ENCODE measurements at regions not wholly inside any gene's neighbourhood (a gene's known extent, or its start where the extent isn't known, plus 50 kb on each side); places are given as distances from the start of the nearest gene placed in this dataset.

GRCh38 chr11:112877581-112877980 is 83.6 kb upstream of the NCAM1 start:
- no peak overlapping the region for H3K27ac Mint-ChIP-seq
- intact Hi-C loops (cut with micrococcal nuclease), result no loop called here
- H3K27ac ChIP-seq (ENCODE audit: low read depth in 1 of 2, low read length in 2 of 2), result no peak overlapping the region
- no peaks in the 10 kb centered on the region for H3K4me1 Mint-ChIP-seq
- DNase-seq, result no peak
- no peak overlapping the region for H3K4me2 ChIP-seq (replicated peaks; ENCODE audit: extremely low read depth, low read length, poor library complexity, severe bottlenecking)
- no peaks in the 10 kb centered on the region for H3K9me3 ChIP-seq (replicated peaks in 1 of 2; ENCODE audit: control insufficient read depth in 1 of 2, insufficient read depth in 1 of 2, low read length in 2 of 2)
- H2AFZ ChIP-seq (ENCODE audit: insufficient read depth, low read depth, low read length, poor library complexity, severe bottlenecking), result no peak overlapping the region
- H3K36me3 Mint-ChIP-seq, result no peaks in the 10 kb centered on the region
- no peaks in the 10 kb centered on the region for H4K20me1 ChIP-seq (ENCODE audit: insufficient read depth, low read length)
- H3K4me3 Mint-ChIP-seq, result no peak overlapping the region
- H3K27me3 ChIP-seq (ENCODE audit: control insufficient read depth in 2 of 2, insufficient read depth in 2 of 2, low read length in 2 of 2), result no peaks in the 10 kb centered on the region
- 95% methylated on average over 5 of the region's 11 CpGs for WGBS (ENCODE audit: insufficient coverage)
- no peak overlapping the region for H3K4me3 ChIP-seq (replicated peaks in 1 of 3; ENCODE audit: low read depth in 2 of 3, low read length in 3 of 3)
- H3K9me3 Mint-ChIP-seq, result peaks cover 0 to 2% (median 0%) of the 10 kb centered on the region in 7 donors
- H3K9ac ChIP-seq (ENCODE audit: insufficient read depth, low read length, poor library complexity, severe bottlenecking), result no peak overlapping the region
- TF ChIP-seq CTCF (IDR thresholded peaks at IDR 0.05), result no peak
- H3K36me3 ChIP-seq (replicated peaks in 1 of 2; ENCODE audit: control insufficient read depth in 1 of 2, insufficient read depth in 2 of 2, low read length in 2 of 2), result no peaks in the 10 kb centered on the region
- H3K79me2 ChIP-seq (ENCODE audit: insufficient read depth, low read length), result no peaks in the 10 kb centered on the region
- H3K27me3 Mint-ChIP-seq (ENCODE audit: low read depth in 3 of 3), result peaks cover 0 to 3% (median 1%) of the 10 kb centered on the region in 3 donors
- no peaks in the 10 kb centered on the region for H3K4me1 ChIP-seq (ENCODE audit: control insufficient read depth in 1 of 2, insufficient read depth in 2 of 2, low read length in 2 of 2)

GRCh38 chr11:112878033-112878601 is 83.1 kb upstream of the NCAM1 start:
- 94% methylated on average over 3 of the region's 7 CpGs for WGBS (ENCODE audit: insufficient coverage)
- no peak for DNase-seq
- no peak overlapping the region for H3K9ac ChIP-seq (ENCODE audit: insufficient read depth, low read length, poor library complexity, severe bottlenecking)
- H3K4me2 ChIP-seq (replicated peaks; ENCODE audit: extremely low read depth, low read length, poor library complexity, severe bottlenecking), result no peak overlapping the region
- Mint-ChIP-seq H3K36me3 (no peaks in the 10 kb centered on the region), H3K9me3 (peaks cover 0 to 2% (median 0%) of the 10 kb centered on the region in 7 donors), H3K27me3 (ENCODE audit: low read depth in 3 of 3) (peaks cover 0 to 3% (median 3%) of the 10 kb centered on the region in 3 donors), H3K4me1 (no peaks in the 10 kb centered on the region), H3K4me3 (no peak overlapping the region), H3K27ac (peak overlapping the region in 1 of 7 donors; percentile 30)
- H3K27me3 ChIP-seq (ENCODE audit: control insufficient read depth in 2 of 2, insufficient read depth in 2 of 2, low read length in 2 of 2), result no peaks in the 10 kb centered on the region
- no peaks in the 10 kb centered on the region for H3K36me3 ChIP-seq (replicated peaks in 1 of 2; ENCODE audit: control insufficient read depth in 1 of 2, insufficient read depth in 2 of 2, low read length in 2 of 2)
- no peak overlapping the region for H3K4me3 ChIP-seq (replicated peaks in 1 of 3; ENCODE audit: low read depth in 2 of 3, low read length in 3 of 3)
- no peaks in the 10 kb centered on the region for H3K79me2 ChIP-seq (ENCODE audit: insufficient read depth, low read length)
- no peaks in the 10 kb centered on the region for H3K9me3 ChIP-seq (replicated peaks in 1 of 2; ENCODE audit: control insufficient read depth in 1 of 2, insufficient read depth in 1 of 2, low read length in 2 of 2)
- no peaks in the 10 kb centered on the region for H3K4me1 ChIP-seq (ENCODE audit: control insufficient read depth in 1 of 2, insufficient read depth in 2 of 2, low read length in 2 of 2)
- H2AFZ ChIP-seq (ENCODE audit: insufficient read depth, low read depth, low read length, poor library complexity, severe bottlenecking), result no peak overlapping the region
- no peak overlapping the region for H3K27ac ChIP-seq (ENCODE audit: low read depth in 1 of 2, low read length in 2 of 2)
- no peaks in the 10 kb centered on the region for H4K20me1 ChIP-seq (ENCODE audit: insufficient read depth, low read length)
- no peak for TF ChIP-seq CTCF (IDR thresholded peaks at IDR 0.05)
- intact Hi-C loops (cut with micrococcal nuclease), result no loop called here
